T-helper 2 cell treated with Interferon-gamma antibody and Interleukin-4, amounts not matched to agents 5 μg/mL and 100 μg/mL, for 36 hours (primary cell): ENCODE measurements at regions not wholly inside any gene's neighbourhood (a gene's known extent, or its start where the extent isn't known, plus 50 kb on each side); places are given as distances from the start of the nearest gene placed in this dataset.
"Not testable (repeated sequence)": the region's sequence is repeated elsewhere in the genome, so short reads cannot be mapped to it uniquely, and the experiment has no call there.

ENCODE experiments used
- DNase-seq: peaks from one replicate; pipeline ENCODE4 v3.0.0; 2021; ENCODE audit warnings: low spot score
- H3K27ac Mint-ChIP-seq: one replicate; pipeline ENCODE4 v1.8.0; 2021; ENCODE audit warnings: mild to moderate bottlenecking, mixed read lengths
- H3K27me3 Mint-ChIP-seq: one replicate; pipeline ENCODE4 v1.8.0; 2021; ENCODE audit warnings: low read depth, mixed read lengths
- H3K36me3 Mint-ChIP-seq: one replicate; pipeline ENCODE4 v1.8.0; 2021; ENCODE audit warnings: low read depth, mixed read lengths
- H3K4me1 Mint-ChIP-seq: one replicate; pipeline ENCODE4 v1.8.0; 2021; ENCODE audit warnings: low read depth, mixed read lengths
- H3K4me3 Mint-ChIP-seq: one replicate; pipeline ENCODE4 v1.8.0; 2022; ENCODE audit warnings: mild to moderate bottlenecking, moderate library complexity, mixed read lengths
- H3K9me3 Mint-ChIP-seq: one replicate; pipeline ENCODE4 v1.8.0; 2021; ENCODE audit warnings: mixed read lengths

GRCh38 chr5:100682625-100683024, 147.5 kb downstream of the FAM174A start:
- Mint-ChIP-seq H3K36me3 (peaks cover 3% of the 10 kb centered on the region), H3K4me3 (no peak overlapping the region), H3K4me1 (no peaks in the 10 kb centered on the region), H3K27me3 (peaks cover 7% of the 10 kb centered on the region), H3K9me3 (peaks cover 25% of the 10 kb centered on the region), H3K27ac (no peak overlapping the region)
- no peak for DNase-seq

DNA sequence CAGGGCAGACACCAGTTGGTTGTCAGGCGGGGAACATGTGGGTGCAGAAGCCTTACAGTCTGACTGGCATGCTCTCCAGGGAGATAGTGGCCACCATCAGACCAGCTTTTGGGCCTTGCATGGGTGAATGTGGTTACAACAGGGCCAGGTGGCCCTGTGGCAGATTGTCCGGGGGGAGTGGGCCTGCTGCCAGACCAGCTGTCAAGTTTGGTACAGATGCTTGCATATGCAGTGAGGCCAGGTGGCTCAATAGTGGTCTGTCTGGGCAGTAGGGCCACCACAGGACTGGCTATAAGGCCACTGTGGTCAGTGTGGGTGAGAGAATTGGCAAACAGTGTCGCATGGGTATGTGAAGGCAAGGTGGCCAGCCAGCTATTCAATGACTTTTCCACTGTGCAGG, 148.7 kb downstream of the FAM174A start:
- H3K36me3 Mint-ChIP-seq: peaks cover 3% of the 10 kb centered on the region
- no peak for DNase-seq
- H3K4me3 Mint-ChIP-seq: no peak overlapping the region
- H3K9me3 Mint-ChIP-seq: peaks cover 25% of the 10 kb centered on the region
- no peak overlapping the region for H3K27ac Mint-ChIP-seq
- H3K4me1 Mint-ChIP-seq: no peaks in the 10 kb centered on the region
- H3K27me3 Mint-ChIP-seq: no peaks in the 10 kb centered on the region

DNA sequence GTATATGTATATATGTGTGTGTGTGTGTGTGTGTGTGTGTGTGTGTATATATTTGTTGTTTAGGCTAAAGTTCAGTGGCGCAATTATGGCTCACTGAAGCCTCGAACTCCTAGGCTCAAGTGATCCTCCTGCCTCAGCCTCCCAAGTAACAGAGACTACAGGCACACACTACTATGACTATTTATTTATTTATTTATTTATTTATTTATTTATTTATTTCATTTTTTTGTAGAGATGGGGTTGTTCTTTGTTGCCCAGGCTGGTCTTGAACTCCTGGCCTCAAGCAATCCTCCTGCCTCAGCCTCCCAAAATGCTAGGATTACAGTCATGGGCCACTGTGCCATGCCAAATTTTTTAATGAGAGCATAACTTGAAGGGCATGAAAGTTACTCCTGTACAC, 149.9 kb downstream of the FAM174A start:
- not testable (repeated sequence) for H3K4me1 Mint-ChIP-seq, H3K36me3 Mint-ChIP-seq, H3K4me3 Mint-ChIP-seq, H3K27ac Mint-ChIP-seq, H3K27me3 Mint-ChIP-seq, DNase-seq
- peaks cover 19% of the 10 kb centered on the region for H3K9me3 Mint-ChIP-seq

- not testable (repeated sequence) for H3K27me3 Mint-ChIP-seq, H3K27ac Mint-ChIP-seq, H3K4me3 Mint-ChIP-seq, H3K36me3 Mint-ChIP-seq, H3K9me3 Mint-ChIP-seq, H3K4me1 Mint-ChIP-seq, DNase-seq
Observed at GRCh38 chr5:100688834-100689233, 153.7 kb downstream of the FAM174A start.

DNA sequence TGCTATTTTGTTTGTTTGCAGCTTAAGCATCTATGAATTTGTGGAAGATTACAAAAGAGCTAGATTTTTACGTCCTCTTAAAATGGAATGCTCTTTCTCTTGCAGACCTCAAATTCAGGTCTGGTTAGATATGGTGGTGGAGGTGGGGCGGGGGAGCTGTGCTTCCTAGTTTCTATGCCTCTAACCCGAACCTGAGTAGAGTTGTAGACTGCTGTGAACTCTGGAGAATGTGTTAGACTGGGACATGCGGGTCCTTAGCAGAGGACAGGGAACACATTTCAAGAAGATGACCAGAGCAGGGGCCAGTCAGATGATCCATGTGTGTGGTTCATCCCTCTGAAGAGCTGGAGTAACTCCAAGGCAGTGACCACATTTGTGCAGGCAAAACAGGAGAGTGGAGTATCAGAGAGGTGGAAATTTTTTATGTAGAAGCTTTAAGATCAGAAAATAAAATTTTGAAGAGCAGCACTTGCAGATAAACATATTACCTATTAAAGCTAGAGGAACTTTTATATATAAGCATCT, 154.9 kb downstream of the FAM174A start:
- peaks cover 9% of the 10 kb centered on the region for H3K4me1 Mint-ChIP-seq
- no peak for DNase-seq
- no peaks in the 10 kb centered on the region for H3K36me3 Mint-ChIP-seq
- no peaks in the 10 kb centered on the region for H3K9me3 Mint-ChIP-seq
- peaks cover 9% of the 10 kb centered on the region for H3K27me3 Mint-ChIP-seq
- H3K4me3 Mint-ChIP-seq: no peak overlapping the region
- H3K27ac Mint-ChIP-seq: no peak overlapping the region

- no peaks in the 10 kb centered on the region for H3K36me3 Mint-ChIP-seq
- no peak overlapping the region for H3K4me3 Mint-ChIP-seq
- no peak for DNase-seq
- H3K9me3 Mint-ChIP-seq: no peaks in the 10 kb centered on the region
- H3K27me3 Mint-ChIP-seq: peaks cover 9% of the 10 kb centered on the region
- peaks cover 13% of the 10 kb centered on the region for H3K4me1 Mint-ChIP-seq
- H3K27ac Mint-ChIP-seq: no peak overlapping the region
Observed at GRCh38 chr5:100691085-100691484, 155.9 kb downstream of the FAM174A start.

DNA sequence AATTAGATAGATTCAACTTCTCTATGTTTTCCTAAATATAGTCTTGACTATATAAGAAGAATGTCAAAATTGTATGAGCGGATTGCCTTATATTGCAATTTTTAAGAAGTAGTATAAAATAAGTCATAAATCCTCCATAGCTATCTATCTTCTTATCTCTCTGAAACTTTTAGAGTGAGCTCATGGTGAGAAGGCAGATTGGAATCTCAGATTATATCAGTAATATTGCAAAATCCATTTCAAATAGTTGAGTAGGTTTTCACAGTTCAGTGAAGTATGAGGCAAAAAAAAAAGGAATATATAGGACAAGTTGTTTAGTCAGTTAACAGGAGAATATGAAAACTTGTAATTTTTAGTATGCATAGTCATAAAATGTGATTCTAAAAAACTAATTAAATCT, 156.4 kb downstream of the FAM174A start:
- H3K27me3 Mint-ChIP-seq: peaks cover 9% of the 10 kb centered on the region
- no peaks in the 10 kb centered on the region for H3K36me3 Mint-ChIP-seq
- peaks cover 14% of the 10 kb centered on the region for H3K4me1 Mint-ChIP-seq

DNA sequence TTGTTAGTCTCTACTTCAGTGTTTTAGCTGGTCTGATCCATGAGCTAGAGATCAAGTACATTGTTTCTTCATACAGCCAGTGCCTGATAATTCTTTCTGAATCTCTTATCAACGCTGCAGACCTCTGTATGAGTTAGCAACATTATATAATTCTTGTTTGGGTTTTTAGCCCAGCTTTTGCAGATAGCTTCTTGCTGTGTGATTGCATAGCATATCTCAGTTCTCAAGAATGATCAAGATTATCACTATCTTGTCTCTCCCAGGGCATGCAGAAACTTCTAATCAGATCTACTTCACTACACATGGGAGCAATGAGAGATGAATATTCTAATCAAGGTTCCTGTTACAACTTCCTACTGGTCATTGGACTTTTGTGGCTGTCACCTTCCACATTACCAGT, 158.3 kb downstream of the FAM174A start:
- Mint-ChIP-seq H3K9me3 (no peaks in the 10 kb centered on the region), H3K4me3 (no peak overlapping the region), H3K36me3 (no peaks in the 10 kb centered on the region), H3K27me3 (peaks cover 9% of the 10 kb centered on the region), H3K4me1 (peaks cover 16% of the 10 kb centered on the region), H3K27ac (no peak overlapping the region)
- DNase-seq: no peak

More for the DNA sequence above, 156.4 kb downstream of the FAM174A start:
- Mint-ChIP-seq H3K4me3 (no peak overlapping the region), H3K9me3 (no peaks in the 10 kb centered on the region), H3K27ac (no peak overlapping the region)
- no peak for DNase-seq

- H3K9me3 Mint-ChIP-seq: no peaks in the 10 kb centered on the region
- no peak for DNase-seq
- H3K4me1 Mint-ChIP-seq: peaks cover 16% of the 10 kb centered on the region
- no peak overlapping the region for H3K27ac Mint-ChIP-seq
- peaks cover 9% of the 10 kb centered on the region for H3K27me3 Mint-ChIP-seq
- H3K4me3 Mint-ChIP-seq: no peak overlapping the region
- no peaks in the 10 kb centered on the region for H3K36me3 Mint-ChIP-seq
Observed at GRCh38 chr5:100694100-100694499, 158.9 kb downstream of the FAM174A start.

- H3K36me3 Mint-ChIP-seq: no peaks in the 10 kb centered on the region
- peaks cover 11% of the 10 kb centered on the region for H3K27me3 Mint-ChIP-seq
- DNase-seq: no peak
- H3K27ac Mint-ChIP-seq: no peak overlapping the region
- H3K4me3 Mint-ChIP-seq: no peak overlapping the region
- no peaks in the 10 kb centered on the region for H3K9me3 Mint-ChIP-seq
- H3K4me1 Mint-ChIP-seq: peaks cover 13% of the 10 kb centered on the region
Observed at GRCh38 chr5:100697970-100698369, 162.8 kb downstream of the FAM174A start.

DNA sequence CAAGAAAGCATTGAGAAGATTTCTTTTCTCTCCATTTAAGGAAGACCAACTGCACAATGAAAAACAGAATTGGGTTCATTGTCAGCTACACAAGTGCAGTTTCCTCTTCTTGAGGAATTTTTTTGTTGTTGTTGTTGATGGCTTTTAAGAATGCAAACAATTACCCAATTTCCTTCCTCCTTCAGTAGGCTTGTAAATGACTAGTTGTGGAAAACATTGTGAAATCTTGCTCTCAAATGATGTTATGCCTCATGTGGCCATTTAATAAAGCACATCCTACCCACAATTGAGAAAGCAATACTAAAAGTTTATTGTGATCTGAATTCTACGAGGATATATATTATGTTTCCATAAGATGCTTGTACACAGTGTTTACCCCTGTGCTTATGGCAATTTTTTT, 171.6 kb downstream of the FAM174A start:
- no peaks in the 10 kb centered on the region for H3K9me3 Mint-ChIP-seq
- H3K27me3 Mint-ChIP-seq: peaks cover 18% of the 10 kb centered on the region
- DNase-seq: no peak
- H3K36me3 Mint-ChIP-seq: no peaks in the 10 kb centered on the region
- H3K4me3 Mint-ChIP-seq: no peak overlapping the region
- H3K4me1 Mint-ChIP-seq: peaks cover 8% of the 10 kb centered on the region
- no peak overlapping the region for H3K27ac Mint-ChIP-seq

- Mint-ChIP-seq H3K36me3 (no peaks in the 10 kb centered on the region), H3K9me3 (no peaks in the 10 kb centered on the region), H3K27me3 (peaks cover 13% of the 10 kb centered on the region), H3K27ac (no peak overlapping the region), H3K4me3 (no peak overlapping the region), H3K4me1 (peaks cover 8% of the 10 kb centered on the region)
- DNase-seq: no peak
Observed at GRCh38 chr5:100708645-100709171, 173.5 kb downstream of the FAM174A start.

GRCh38 chr5:100709771-100710170, 174.6 kb downstream of the FAM174A start:
- Mint-ChIP-seq H3K27ac (no peak overlapping the region), H3K36me3 (no peaks in the 10 kb centered on the region), H3K9me3 (no peaks in the 10 kb centered on the region), H3K4me3 (no peak overlapping the region), H3K27me3 (peaks cover 16% of the 10 kb centered on the region), H3K4me1 (peaks cover 12% of the 10 kb centered on the region)
- DNase-seq: no peak

DNA sequence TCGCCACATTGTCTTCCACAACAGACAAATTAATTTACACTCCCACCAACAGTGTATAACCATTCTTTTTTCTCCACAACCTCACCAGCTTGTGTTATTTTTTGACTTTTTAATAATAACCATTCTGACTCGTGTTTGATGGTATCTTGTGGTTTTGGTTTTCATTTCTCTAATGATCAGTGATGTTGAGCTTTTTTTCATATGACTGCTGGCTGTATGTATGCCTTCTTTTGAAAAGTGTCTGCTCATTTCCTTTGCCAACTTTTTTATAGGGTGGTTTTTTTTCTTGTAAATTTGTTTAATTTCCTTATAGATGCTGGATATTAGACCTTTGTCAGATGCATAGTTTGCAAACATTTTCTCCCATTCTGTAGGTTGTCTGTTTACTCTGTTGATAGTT, 179.6 kb downstream of the FAM174A start:
- not testable (repeated sequence) for H3K27ac Mint-ChIP-seq, H3K9me3 Mint-ChIP-seq, H3K36me3 Mint-ChIP-seq, H3K4me3 Mint-ChIP-seq, DNase-seq
- Mint-ChIP-seq H3K27me3 (peaks cover 14% of the 10 kb centered on the region), H3K4me1 (peaks cover 18% of the 10 kb centered on the region)

DNA sequence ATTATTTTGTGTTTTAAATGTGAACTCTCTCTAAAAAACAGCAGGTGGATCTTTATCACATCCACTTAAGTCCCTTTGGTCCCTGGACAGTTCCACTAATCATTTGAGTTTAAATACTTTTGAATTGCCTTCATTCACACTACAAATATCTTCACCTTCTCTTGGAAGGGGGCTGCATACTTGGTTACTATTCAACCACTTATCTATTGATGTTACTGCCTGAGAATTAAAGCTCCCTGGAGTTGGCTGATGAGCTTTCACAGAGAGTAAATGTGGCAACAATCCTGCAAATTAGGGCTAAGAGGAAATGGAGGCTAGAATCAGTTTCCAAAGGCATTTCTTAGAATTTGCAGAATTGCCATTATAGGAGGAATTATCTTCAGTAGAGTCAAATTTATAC, 180.4 kb downstream of the ST8SIA4 start:
- Mint-ChIP-seq H3K9me3 (no peaks in the 10 kb centered on the region), H3K27me3 (peaks cover 2% of the 10 kb centered on the region), H3K36me3 (no peaks in the 10 kb centered on the region), H3K4me1 (peaks cover 2% of the 10 kb centered on the region), H3K27ac (no peak overlapping the region), H3K4me3 (no peak overlapping the region)
- no peak for DNase-seq
